Epithelial cell of esophagus (primary cell): ENCODE measurements at regions not wholly inside any gene's neighbourhood (a gene's known extent, or its start where the extent isn't known, plus 50 kb on each side); places are given as distances from the start of the nearest gene placed in this dataset.

ENCODE experiments used
- DNase-seq: peaks from one replicate; pipeline ENCODE4 v3.0.0; 2010; ENCODE audit warnings: low read depth
- H3K4me3 ChIP-seq: 2 replicates; pipeline ENCODE4 v1.5.1; 2011; ENCODE audit warnings: mild to moderate bottlenecking, low read length, control low read depth
- TF ChIP-seq, protein P1 (sequence below): IDR thresholded peaks from 2 replicates; pipeline ENCODE4 v1.5.1; 2011; ENCODE audit warnings: low read depth, mild to moderate bottlenecking, low read length, control low read depth, inconsistent platforms; ENCODE audit not compliant: insufficient read depth; ENCODE audit errors: missing control alignments

DNA sequence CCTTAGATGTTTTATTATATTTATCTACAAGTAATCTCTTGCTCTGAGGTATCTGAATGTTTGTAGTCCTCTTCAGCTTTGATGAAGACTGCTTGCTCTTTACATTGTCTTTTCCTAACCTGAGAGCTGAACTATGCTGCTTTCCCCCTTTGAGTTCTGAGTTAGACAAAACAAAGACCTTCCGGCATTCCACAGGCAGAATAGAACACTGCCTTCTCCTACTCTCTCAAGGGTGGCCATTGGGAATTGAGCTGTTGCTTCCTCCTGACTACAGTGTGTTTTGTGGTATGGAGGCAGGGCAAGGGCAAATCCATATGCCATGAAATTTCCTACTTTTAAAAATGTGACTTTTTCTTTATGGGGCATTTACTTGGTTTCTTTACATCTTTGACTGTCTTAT, 841.0 kb downstream of the FAM133A start:
- no peak overlapping the region for H3K4me3 ChIP-seq
- DNase-seq: no peak
- TF ChIP-seq, protein P1, sequence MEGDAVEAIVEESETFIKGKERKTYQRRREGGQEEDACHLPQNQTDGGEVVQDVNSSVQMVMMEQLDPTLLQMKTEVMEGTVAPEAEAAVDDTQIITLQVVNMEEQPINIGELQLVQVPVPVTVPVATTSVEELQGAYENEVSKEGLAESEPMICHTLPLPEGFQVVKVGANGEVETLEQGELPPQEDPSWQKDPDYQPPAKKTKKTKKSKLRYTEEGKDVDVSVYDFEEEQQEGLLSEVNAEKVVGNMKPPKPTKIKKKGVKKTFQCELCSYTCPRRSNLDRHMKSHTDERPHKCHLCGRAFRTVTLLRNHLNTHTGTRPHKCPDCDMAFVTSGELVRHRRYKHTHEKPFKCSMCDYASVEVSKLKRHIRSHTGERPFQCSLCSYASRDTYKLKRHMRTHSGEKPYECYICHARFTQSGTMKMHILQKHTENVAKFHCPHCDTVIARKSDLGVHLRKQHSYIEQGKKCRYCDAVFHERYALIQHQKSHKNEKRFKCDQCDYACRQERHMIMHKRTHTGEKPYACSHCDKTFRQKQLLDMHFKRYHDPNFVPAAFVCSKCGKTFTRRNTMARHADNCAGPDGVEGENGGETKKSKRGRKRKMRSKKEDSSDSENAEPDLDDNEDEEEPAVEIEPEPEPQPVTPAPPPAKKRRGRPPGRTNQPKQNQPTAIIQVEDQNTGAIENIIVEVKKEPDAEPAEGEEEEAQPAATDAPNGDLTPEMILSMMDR: no peak

DNA sequence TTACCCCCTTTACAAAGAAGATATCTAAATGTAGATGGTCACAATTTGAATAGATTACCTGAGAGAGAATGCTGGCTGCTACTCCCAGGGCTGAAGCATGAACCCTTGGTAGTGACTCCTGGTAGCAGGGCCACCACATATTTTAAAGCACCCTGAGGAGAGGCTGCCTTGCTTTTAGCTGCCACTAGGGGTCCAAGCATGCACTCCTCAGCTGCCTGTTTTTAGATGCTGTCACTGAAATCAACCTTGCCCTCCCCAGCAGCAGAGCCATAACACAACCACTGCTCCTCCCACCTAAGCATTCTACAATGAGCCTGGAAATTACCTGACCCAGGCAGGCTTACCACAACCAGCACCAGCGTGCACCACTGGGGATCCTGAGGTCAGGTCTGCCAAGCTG, 850.9 kb downstream of the FAM133A start:
- DNase-seq: peak; percentile 16
- H3K4me3 ChIP-seq: no peak overlapping the region
- TF ChIP-seq, protein P1: peak; percentile 9

DNA sequence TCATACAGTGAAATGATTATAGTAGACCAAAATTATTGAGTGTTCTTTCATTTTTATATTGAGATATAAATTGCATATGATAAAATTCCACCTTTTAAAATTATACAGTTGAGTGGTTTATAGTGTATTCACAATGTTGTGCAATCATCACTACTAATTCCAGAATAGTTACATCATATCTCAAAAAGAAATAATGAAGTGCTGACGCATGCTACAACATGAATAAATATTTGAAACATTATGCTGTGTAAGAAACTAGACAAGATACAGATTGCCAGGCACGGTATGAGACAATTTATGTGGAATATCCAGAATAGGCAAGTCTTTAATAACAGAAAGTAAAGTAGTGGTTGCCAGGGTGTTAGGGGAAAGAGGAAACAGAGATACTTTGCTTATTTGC, 871.7 kb downstream of the FAM133A start:
- H3K4me3 ChIP-seq: no peak overlapping the region
- TF ChIP-seq, protein P1: no peak
- peak; percentile 67 for DNase-seq

DNA sequence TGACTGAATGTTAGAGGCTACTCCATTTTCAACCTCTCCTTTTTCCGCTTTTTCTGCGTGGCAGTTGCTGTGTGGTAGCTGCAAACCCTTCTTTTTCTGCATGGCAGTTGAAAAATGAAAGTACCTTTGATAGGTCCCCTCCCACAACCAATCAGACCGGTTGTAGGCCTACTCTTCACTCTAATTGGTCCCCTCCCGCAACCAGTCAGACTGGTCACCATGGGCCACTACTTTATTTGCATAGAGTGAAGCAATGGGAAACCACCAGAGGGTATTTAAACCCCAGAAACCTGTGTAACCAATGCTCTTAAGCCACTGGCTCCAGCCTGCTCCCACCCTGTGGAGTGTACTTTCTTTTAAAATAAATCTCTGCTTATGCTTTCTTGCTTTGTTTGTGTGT, 877.8 kb downstream of the FAM133A start:
- no peak overlapping the region for H3K4me3 ChIP-seq
- TF ChIP-seq, protein P1: no peak
- peak; percentile 0 for DNase-seq

DNA sequence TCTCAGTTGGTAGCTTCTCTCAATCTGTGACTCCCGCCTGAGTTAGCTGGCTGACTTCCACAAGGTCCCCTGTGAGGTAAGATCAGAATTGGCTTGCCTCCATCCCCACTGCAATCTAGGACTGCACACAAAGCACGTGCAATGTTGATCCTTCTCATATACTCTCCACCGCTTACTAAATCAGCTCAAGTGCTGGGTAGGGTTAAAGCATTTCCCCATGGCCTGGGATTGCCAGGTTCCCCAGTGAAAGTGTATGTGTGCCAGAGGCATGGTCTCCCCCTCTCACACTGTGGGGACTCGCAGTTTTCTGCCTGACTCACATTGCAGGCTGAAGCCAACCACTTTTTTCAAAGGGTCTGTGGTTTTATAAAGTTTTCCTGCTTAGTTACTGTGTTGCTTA, 886.9 kb downstream of the FAM133A start:
- H3K4me3 ChIP-seq: no peak overlapping the region
- TF ChIP-seq, protein P1: no peak
- no peak for DNase-seq

DNA sequence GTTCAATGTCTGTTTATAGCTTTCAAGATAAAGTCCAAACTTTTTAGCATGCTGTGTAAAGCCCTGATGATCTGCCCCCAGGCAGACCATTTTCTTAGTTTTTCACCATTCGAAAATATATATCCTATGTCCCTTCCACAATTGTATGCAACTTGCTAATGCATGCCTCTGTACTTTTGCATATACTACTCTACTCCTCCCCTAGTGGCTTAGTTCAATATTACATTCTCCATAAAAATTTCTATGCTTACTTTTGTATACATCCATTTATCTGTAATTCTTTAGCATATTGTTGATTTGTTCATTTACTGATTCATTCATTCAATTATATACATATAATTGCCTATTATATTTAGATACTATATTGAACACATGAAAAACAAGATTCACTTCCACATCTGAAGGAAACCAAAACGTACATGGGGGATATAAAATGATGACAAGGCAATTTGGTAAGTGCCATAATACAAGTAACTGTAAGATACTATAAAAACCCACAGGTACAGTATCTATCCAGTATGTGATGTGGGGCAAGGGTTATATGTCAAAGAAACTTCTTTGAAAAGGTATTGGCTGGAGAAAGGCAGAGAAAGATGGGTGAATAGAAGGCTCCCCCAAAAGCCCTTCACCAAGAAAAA, 902.5 kb downstream of the FAM133A start:
- H3K4me3 ChIP-seq: no peak overlapping the region
- TF ChIP-seq, protein P1: peak; percentile 12
- peak; percentile 2 for DNase-seq

DNA sequence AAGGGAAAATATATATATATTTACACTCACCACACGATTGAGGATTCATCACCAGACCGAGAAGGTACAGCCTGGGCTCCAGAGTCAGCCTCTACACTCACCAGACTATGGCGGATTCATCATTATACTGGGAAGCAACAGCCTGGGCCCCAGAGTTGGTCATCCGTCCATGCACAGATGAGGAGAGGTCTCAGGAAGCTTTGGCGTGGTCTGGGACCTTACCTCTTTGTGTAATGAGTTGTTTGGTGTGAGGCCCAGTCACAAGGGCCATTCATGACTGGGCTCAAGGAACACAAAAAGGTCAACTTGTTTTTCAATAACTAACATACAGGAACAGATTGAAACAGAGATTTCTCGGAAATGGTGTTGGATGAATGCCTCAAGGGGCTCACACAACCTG, 926.1 kb downstream of the FAM133A start:
- H3K4me3 ChIP-seq: no peak overlapping the region
- TF ChIP-seq, protein P1: no peak
- DNase-seq: no peak
